Astrocyte of the spinal cord (primary cell): ENCODE measurements at regions not wholly inside any gene's neighbourhood (a gene's known extent, or its start where the extent isn't known, plus 50 kb on each side); places are given as distances from the start of the nearest gene placed in this dataset.
A peak's percentile ranks its signal among the peaks of the same experiment; 100 is the strongest.
"Not testable (repeated sequence)": the region's sequence is repeated elsewhere in the genome, so short reads cannot be mapped to it uniquely, and the experiment has no call there.

ENCODE experiments used
- DNase-seq: peaks from one replicate; pipeline ENCODE4 v3.0.0; 2011; ENCODE audit warnings: low read depth, low spot score
- H3K4me3 ChIP-seq: 2 replicates; pipeline ENCODE4 v1.5.1; 2011; ENCODE audit warnings: low read depth, mild to moderate bottlenecking, low read length, moderate library complexity
- in situ Hi-C: cut with HindIII; loops from 2 replicates; pipeline ENCODE4 v1.10.0; 2017; ENCODE audit warnings: low sequenced_read_pairs
- TF ChIP-seq, protein P1 (sequence below): IDR thresholded peaks from 2 replicates; pipeline ENCODE4 v1.5.1; 2012; ENCODE audit warnings: low read depth, mild to moderate bottlenecking, low read length, inconsistent platforms

DNA sequence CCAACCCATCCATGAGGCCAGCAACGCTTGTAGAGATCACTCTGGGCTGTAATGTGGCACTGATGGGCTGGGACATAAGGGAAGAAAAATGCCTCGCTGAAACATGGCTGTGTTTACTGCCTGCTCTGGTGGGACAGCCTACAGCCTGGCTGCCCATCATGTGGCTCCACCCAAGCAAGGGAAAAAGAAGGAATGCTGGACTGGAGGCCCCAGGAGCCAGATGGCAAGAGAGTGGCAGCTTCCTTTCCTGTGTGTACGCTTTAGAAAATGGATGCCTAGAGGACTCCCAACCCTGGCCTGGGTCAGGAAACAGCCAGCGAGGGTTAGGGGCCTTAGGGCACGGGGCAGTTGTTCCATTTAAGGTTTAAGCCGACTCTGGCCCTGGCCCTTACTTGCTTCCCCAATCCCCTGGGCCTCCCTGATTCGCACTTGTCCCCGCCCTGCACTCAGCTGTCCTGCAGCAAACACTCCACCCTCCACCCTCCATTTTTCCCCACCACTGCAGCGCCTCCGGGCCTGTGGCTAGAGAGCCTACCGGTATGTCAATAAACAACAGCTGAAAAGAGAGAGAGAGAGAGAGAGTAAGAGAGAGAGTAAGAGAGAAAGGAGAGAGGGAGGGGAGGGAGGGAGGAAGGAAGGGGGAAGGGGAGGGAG is 819.4 kb downstream of the SEMA5A start:
- no peak overlapping the region for H3K4me3 ChIP-seq
- in situ Hi-C loops: no loop called here
- TF ChIP-seq, protein P1, sequence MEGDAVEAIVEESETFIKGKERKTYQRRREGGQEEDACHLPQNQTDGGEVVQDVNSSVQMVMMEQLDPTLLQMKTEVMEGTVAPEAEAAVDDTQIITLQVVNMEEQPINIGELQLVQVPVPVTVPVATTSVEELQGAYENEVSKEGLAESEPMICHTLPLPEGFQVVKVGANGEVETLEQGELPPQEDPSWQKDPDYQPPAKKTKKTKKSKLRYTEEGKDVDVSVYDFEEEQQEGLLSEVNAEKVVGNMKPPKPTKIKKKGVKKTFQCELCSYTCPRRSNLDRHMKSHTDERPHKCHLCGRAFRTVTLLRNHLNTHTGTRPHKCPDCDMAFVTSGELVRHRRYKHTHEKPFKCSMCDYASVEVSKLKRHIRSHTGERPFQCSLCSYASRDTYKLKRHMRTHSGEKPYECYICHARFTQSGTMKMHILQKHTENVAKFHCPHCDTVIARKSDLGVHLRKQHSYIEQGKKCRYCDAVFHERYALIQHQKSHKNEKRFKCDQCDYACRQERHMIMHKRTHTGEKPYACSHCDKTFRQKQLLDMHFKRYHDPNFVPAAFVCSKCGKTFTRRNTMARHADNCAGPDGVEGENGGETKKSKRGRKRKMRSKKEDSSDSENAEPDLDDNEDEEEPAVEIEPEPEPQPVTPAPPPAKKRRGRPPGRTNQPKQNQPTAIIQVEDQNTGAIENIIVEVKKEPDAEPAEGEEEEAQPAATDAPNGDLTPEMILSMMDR: no peak
- DNase-seq: peak; percentile 7

DNA sequence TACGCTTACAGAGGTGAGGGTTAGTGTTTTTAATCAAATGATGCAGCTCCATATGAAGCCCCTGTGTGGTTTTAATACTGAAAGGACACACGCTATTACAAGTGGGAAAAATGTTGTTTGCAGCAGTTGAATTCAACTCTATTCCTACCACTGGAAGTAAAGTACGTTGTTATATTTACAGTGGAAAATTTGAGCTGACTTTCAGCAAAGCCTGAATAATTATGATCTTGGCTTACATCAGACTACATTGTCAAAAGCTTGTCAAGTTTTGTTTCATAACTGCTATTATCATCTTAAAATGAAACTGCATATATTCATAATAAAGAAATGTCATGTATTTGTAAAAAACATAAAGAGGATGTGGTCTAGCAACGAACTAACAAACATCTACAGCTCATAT is 818.5 kb downstream of the SEMA5A start:
- in situ Hi-C loops: no loop called here
- TF ChIP-seq, protein P1: no peak
- no peak overlapping the region for H3K4me3 ChIP-seq
- no peak for DNase-seq

DNA sequence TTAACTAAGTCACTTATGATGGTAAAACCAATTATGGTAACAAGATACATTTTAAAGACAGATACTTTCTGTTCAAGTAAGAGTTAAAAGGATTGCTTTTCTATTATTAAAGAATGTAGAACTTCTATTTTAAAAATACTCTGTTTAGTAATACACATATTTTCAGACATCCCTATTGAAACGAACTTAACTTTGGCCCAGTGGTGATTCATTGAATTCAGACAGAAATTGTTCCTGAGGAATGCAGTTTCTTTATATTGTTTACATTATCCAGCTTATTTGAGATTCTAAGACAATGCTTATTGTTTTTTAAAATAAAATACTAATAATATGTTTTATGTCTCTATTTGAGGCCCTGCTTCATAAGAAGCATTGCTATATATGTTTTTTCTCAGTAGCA is 816.4 kb downstream of the SEMA5A start:
- TF ChIP-seq, protein P1: no peak
- DNase-seq: peak; percentile 44
- in situ Hi-C loops: no loop called here

DNA sequence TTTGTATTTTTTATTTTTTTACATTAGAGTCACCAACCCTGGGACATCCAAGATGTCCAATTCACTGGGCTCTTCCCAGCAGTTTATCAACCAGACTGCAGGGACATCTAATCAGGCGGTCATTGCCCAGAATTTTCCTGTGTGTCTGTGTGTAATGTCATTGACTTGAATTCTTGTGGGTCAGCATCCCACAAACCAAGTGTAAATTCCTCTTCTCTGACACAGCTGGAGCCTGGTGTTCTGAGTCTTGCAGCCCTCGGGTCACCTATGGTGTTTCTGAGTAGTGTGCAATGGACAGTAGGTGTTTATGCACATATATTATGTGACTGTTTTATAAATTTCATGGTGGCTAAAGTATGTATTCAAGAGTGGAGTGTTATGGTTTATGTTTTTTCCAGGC is 815.7 kb downstream of the SEMA5A start:
- peak; percentile 64 for DNase-seq
- no peak overlapping the region for H3K4me3 ChIP-seq
- TF ChIP-seq, protein P1: no peak
- in situ Hi-C loops: no loop called here

More for the DNA sequence above, 816.4 kb downstream of the SEMA5A start:
- H3K4me3 ChIP-seq: no peak overlapping the region

DNA sequence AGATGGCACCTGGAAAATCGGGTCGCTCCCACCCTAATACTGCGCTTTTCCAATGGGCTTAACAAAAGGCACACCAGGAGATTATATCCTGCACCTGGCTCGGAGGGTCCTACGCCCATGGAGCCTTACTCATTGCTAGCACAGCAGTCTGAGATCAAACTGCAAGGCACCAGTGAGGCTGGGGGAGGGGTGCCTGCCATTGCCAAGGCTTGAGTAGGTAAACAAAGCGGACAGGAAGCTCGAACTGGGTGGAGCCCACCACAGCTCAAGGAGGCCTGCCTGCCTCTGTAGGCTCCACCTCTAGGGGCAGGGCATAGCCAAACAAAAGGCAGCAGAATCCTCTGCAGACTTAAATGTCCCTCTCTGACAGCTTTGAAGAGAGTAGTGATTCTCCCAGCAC is 814.8 kb downstream of the SEMA5A start:
- in situ Hi-C loops, H3K4me3 ChIP-seq, DNase-seq: not testable (repeated sequence)

DNA sequence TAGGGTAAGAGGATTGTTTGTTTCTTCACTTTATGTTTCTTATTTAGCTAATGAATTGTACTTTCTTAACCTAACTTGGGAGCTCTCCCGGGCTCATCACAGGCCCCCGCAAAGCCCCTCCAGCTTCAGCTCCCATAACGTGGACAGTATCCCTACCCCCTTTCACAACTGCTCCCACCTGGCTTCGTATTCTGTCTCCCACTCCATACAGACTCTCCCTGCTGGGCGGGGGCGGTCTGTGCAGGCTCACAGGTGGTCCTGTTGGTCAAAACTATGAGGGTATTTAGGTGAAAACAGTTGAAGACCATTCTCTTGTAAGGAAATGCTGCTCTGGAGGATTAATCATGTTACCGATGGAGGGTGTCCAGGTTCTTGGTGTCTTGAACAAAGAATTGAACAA is 805.3 kb downstream of the SEMA5A start:
- no peak for DNase-seq
- in situ Hi-C loops: no loop called here
- TF ChIP-seq, protein P1: no peak
- H3K4me3 ChIP-seq: no peak overlapping the region

DNA sequence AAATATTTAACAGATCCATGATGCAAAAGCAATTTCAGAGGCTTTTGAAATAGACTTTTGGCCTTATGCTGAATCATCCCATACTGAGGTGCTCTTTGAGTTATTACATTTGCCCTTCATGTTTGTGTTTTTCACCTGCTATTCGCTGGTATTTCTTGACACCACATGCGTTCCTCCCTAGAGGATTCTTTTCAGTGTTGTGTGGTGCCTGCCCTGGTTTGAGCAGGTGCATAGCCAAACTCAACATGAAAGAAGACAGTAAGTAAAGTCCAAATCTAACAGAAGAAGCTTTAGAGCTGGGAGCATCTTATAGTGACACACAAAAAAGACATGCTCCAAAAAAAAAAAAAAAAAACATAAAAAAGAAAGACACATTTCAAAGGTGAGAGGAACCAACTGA is 796.3 kb downstream of the SEMA5A start:
- H3K4me3 ChIP-seq: no peak overlapping the region
- TF ChIP-seq, protein P1: no peak
- in situ Hi-C loops: no loop called here
- DNase-seq: no peak
